Mesothelial cell of epicardium (in vitro differentiated cells): ENCODE measurements at regions not wholly inside any gene's neighbourhood (a gene's known extent, or its start where the extent isn't known, plus 50 kb on each side); places are given as distances from the start of the nearest gene placed in this dataset.

Source experiments
- DNase-seq, 2 experiments: peaks; one replicate each; pipeline ENCODE4 v3.0.0; 2021; ENCODE audit warnings: low spot score in 2 of 2; ENCODE audit not compliant: unreplicated experiment in 2 of 2
- H3K27ac Mint-ChIP-seq: 2 replicates; pipeline ENCODE4 v1.8.0; 2021; ENCODE audit warnings: mixed read lengths
- H3K27me3 Mint-ChIP-seq: 2 replicates; pipeline ENCODE4 v1.8.0; 2021; ENCODE audit warnings: low read depth, mixed read lengths
- H3K36me3 Mint-ChIP-seq: 2 replicates; pipeline ENCODE4 v1.8.0; 2021; ENCODE audit warnings: mixed read lengths
- H3K4me1 Mint-ChIP-seq: 2 replicates; pipeline ENCODE4 v1.8.0; 2021; ENCODE audit warnings: mixed read lengths
- H3K4me3 Mint-ChIP-seq: 2 replicates; pipeline ENCODE4 v1.8.0; 2021; ENCODE audit warnings: mild to moderate bottlenecking, moderate library complexity, mixed read lengths
- H3K9me3 Mint-ChIP-seq: 2 replicates; pipeline ENCODE4 v1.8.0; 2021; ENCODE audit warnings: mixed read lengths
- TF ChIP-seq, protein P1 (sequence below): fragments of 200-600 bp; sonication (generic); IDR thresholded peaks from one replicate; pipeline ENCODE4 v1.5.0; 2021; ENCODE audit warnings: antibody characterized with exemption; ENCODE audit not compliant: unreplicated experiment

DNA sequence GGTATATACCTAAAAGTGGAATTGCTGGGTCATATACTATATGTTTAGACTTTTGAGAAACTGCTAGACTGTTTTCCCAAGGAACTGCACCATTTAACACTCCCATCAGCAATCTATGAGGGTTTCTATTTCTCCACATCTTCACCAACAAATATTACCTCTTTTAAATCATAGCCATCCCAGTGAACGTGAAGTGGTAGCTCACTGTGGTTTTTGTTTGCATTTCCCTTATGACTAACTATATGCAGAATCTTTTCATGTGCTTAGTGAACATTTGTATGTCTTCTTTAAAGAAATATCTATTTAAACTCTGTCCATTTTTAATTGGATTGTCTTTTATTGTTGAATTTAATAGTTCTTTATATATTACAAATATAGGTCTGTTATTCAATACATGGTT, 115.8 kb upstream of the SEC61G start:
- TF ChIP-seq, protein P1, sequence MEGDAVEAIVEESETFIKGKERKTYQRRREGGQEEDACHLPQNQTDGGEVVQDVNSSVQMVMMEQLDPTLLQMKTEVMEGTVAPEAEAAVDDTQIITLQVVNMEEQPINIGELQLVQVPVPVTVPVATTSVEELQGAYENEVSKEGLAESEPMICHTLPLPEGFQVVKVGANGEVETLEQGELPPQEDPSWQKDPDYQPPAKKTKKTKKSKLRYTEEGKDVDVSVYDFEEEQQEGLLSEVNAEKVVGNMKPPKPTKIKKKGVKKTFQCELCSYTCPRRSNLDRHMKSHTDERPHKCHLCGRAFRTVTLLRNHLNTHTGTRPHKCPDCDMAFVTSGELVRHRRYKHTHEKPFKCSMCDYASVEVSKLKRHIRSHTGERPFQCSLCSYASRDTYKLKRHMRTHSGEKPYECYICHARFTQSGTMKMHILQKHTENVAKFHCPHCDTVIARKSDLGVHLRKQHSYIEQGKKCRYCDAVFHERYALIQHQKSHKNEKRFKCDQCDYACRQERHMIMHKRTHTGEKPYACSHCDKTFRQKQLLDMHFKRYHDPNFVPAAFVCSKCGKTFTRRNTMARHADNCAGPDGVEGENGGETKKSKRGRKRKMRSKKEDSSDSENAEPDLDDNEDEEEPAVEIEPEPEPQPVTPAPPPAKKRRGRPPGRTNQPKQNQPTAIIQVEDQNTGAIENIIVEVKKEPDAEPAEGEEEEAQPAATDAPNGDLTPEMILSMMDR: no peak
- Mint-ChIP-seq H3K27ac (no peak overlapping the region), H3K27me3 (no peaks in the 10 kb centered on the region), H3K36me3 (no peaks in the 10 kb centered on the region), H3K4me1 (peaks cover under 1% of the 10 kb centered on the region), H3K4me3 (no peak overlapping the region), H3K9me3 (no peaks in the 10 kb centered on the region)
- DNase-seq: no peak

DNA sequence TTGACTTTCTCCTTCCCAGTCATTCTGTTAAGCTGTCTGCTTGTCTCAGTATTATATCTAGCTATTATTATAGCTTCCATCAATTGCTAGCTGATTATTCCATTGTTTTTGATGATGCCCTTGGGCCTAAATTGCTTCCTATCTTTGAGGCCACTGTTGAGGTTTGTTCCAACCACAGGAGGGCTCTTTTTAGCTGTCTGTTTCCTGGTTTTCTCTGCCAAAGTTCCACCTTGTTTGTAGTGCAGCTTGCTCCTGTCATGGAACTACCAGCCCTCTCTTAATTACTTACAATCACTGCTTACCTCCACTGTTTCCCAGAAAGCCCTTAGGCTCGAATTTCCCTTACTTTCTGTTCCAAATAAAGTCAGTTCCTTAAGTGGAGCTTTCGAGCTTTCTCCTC, 118.7 kb upstream of the SEC61G start:
- TF ChIP-seq, protein P1: no peak
- Mint-ChIP-seq H3K36me3 (no peaks in the 10 kb centered on the region), H3K9me3 (no peaks in the 10 kb centered on the region), H3K27ac (no peak overlapping the region), H3K4me3 (no peak overlapping the region), H3K27me3 (no peaks in the 10 kb centered on the region), H3K4me1 (peaks cover 6% of the 10 kb centered on the region)
- no peak for DNase-seq

DNA sequence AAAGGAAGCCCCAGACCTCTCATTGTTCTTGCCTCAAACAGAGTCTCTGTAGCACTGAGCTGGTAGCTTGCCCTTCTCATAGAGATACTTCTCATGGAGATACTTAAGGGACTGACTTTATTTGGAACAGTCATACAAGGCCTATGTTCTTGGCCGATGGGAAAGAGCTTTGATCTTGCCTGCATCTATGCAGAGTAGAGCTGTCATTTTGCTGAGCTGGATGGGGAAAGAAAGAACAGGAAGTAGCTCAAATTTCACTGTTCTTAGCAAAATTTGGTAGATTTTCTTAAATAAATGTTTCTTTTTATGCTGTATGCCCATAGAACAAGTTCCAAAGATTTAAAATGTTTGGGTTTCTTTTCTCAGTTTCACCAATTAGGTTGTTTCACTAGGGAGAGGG, 119.3 kb upstream of the SEC61G start:
- TF ChIP-seq, protein P1: no peak
- Mint-ChIP-seq H3K27me3 (no peaks in the 10 kb centered on the region), H3K9me3 (no peaks in the 10 kb centered on the region), H3K36me3 (no peaks in the 10 kb centered on the region), H3K4me3 (no peak overlapping the region), H3K27ac (no peak overlapping the region), H3K4me1 (peaks cover 6% of the 10 kb centered on the region)
- no peak for DNase-seq

DNA sequence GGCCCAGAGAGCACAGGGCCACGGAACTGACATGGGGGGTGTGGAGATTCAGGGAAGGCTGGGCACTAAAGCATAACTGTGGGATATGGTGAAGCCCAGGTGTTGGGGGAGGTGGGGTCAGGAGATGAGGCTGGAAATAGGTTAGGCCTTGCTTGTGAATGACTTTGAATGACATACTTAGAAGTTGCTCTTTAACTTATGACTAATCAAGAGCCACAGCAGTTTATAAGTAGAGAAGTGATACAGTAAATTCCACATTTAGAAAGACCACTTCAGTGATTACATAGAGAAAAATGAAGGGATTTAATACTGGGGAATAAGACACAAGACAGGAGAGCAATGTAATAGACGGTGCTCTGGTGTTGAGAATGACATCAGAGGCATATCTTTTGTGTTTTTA, 120.8 kb upstream of the SEC61G start:
- H3K4me1 Mint-ChIP-seq: peaks cover 6% of the 10 kb centered on the region
- H3K36me3 Mint-ChIP-seq: no peaks in the 10 kb centered on the region
- no peak overlapping the region for H3K4me3 Mint-ChIP-seq
- peaks cover 1% of the 10 kb centered on the region for H3K27me3 Mint-ChIP-seq
- TF ChIP-seq, protein P1: no peak
- DNase-seq: no peak
- no peaks in the 10 kb centered on the region for H3K9me3 Mint-ChIP-seq
- no peak overlapping the region for H3K27ac Mint-ChIP-seq

DNA sequence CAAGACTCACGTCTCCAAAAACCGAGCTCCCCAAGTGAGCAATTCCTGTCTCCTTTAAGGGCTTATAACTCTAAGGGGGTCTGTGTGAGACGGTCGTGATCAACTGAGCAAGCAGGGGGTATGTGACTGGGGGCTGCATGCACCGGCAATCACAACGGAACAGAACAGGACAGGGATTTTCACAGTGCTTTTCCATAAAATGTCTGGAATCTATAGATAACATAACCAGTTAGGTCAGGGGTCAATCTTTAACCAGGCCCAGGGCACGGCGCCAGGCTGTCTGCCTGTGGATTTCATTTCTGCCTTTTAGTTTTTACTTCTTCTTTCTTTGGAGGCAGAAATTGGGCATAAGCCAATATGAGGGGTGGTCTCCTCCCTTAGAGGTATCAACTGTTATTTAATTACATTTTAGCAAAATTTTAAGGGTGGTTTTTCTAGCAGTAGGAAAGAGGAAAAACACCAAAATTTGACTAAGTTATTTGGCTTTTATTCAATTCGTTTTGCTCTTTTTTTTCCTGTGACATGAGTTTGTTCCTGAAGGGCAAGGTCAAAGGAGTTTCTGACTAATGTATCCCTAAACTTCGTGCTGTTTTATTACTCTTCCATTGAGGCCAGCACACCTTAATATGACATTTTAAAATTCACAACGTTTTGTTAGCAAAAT, 121.4 kb upstream of the SEC61G start:
- no peak for DNase-seq
- no peaks in the 10 kb centered on the region for H3K36me3 Mint-ChIP-seq
- TF ChIP-seq, protein P1: no peak
- H3K4me1 Mint-ChIP-seq: peaks cover 6% of the 10 kb centered on the region
- no peaks in the 10 kb centered on the region for H3K9me3 Mint-ChIP-seq
- H3K27me3 Mint-ChIP-seq: peaks cover 5% of the 10 kb centered on the region
- H3K4me3 Mint-ChIP-seq: no peak overlapping the region
- H3K27ac Mint-ChIP-seq: no peak overlapping the region
